SHP77 treated with DMSO at 0.1 percent for 48 hours (cell line): ENCODE measurements at regions not wholly inside any gene's neighbourhood (a gene's known extent, or its start where the extent isn't known, plus 50 kb on each side); places are given as distances from the start of the nearest gene placed in this dataset.
"Not testable (repeated sequence)": the region's sequence is repeated elsewhere in the genome, so short reads cannot be mapped to it uniquely, and the experiment has no call there.

Experiments used
- DNase-seq: peaks from one replicate; lab custom pipeline; 2025; lab: John Stamatoyannopoulos, UW

- DNase-seq, result no peak
These were observed 51.1 kb upstream of the JADE1 start for GRCh38 chr4:128758314-128758922.

- DNase-seq, result no peak
These were observed 51.8 kb upstream of the JADE1 start for GRCh38 chr4:128757712-128758111.

- DNase-seq, result no peak
These were observed 58.1 kb upstream of the JADE1 start for GRCh38 chr4:128751354-128751753.

GRCh38 chr4:128741748-128742147 is 67.8 kb upstream of the JADE1 start:
- DNase-seq, result not testable (repeated sequence)

GRCh38 chr4:128737098-128737513 is 72.4 kb upstream of the JADE1 start:
- DNase-seq, result no peak

GRCh38 chr4:128735714-128736113 is 73.8 kb upstream of the JADE1 start:
- no peak for DNase-seq

GRCh38 chr4:128728190-128728589 is 81.3 kb upstream of the JADE1 start:
- no peak for DNase-seq

GRCh38 chr4:128727658-128728057 is 81.8 kb upstream of the JADE1 start:
- no peak for DNase-seq

GRCh38 chr4:128725405-128726055 is 84.0 kb upstream of the JADE1 start:
- DNase-seq, result no peak

- DNase-seq, result no peak
These were observed 86.6 kb upstream of the JADE1 start for GRCh38 chr4:128722911-128723310.

- DNase-seq, result no peak
These were observed 87.6 kb upstream of the JADE1 start for GRCh38 chr4:128721896-128722295.

GRCh38 chr4:128720270-128720669 is 89.2 kb upstream of the JADE1 start:
- no peak for DNase-seq

- no peak for DNase-seq
These were observed 90.7 kb upstream of the JADE1 start for GRCh38 chr4:128718768-128719167.

GRCh38 chr4:128716338-128716737 is 93.2 kb upstream of the JADE1 start:
- DNase-seq, result no peak

- no peak for DNase-seq
These were observed 93.9 kb upstream of the JADE1 start for GRCh38 chr4:128715616-128716015.

- DNase-seq, result no peak
These were observed 98.1 kb upstream of the JADE1 start for GRCh38 chr4:128711361-128711760.

- DNase-seq, result no peak
These were observed 100.2 kb upstream of the JADE1 start for GRCh38 chr4:128709268-128709667.

- DNase-seq, result no peak
These were observed 101.6 kb upstream of the JADE1 start for GRCh38 chr4:128707864-128708263.

GRCh38 chr4:128703948-128704347 is 105.6 kb upstream of the JADE1 start:
- DNase-seq, result no peak

GRCh38 chr4:128700659-128701350 is 108.7 kb upstream of the JADE1 start:
- no peak for DNase-seq

- no peak for DNase-seq
These were observed 111.1 kb upstream of the JADE1 start for GRCh38 chr4:128698386-128698785.

- no peak for DNase-seq
These were observed 112.2 kb upstream of the JADE1 start for GRCh38 chr4:128697323-128697722.

- DNase-seq, result no peak
These were observed 119.5 kb upstream of the JADE1 start for GRCh38 chr4:128690011-128690410.
